ENCODE measurements at regions not wholly inside any gene's neighbourhood (a gene's known extent, or its start where the extent isn't known, plus 50 kb on each side); places are given as distances from the start of the nearest gene placed in this dataset.
"Not testable (repeated sequence)": the region's sequence is repeated elsewhere in the genome, so short reads cannot be mapped to it uniquely, and the experiment has no call there.

- not testable (repeated sequence) for DNase-seq
Measured at GRCh38 chr2:64252251-64252978, 108.2 kb upstream of the PELI1 start.

GRCh38 chr2:64253421-64253820 is 109.2 kb upstream of the PELI1 start:
- not testable (repeated sequence) for DNase-seq

- no peak for DNase-seq
Measured at GRCh38 chr2:64258566-64258965, 114.3 kb upstream of the PELI1 start.

- DNase-seq, result no peak
Measured at GRCh38 chr2:64259312-64259711, 115.1 kb upstream of the PELI1 start.

GRCh38 chr2:64260093-64260803 is 116.0 kb upstream of the PELI1 start:
- DNase-seq, result no peak

- DNase-seq, result peak; percentile 70
Measured at GRCh38 chr2:64260817-64261216, 116.6 kb upstream of the PELI1 start.

GRCh38 chr2:64262071-64262470 is 117.9 kb upstream of the PELI1 start:
- no peak for DNase-seq

GRCh38 chr2:64262816-64263215 is 118.6 kb upstream of the PELI1 start:
- DNase-seq, result no peak

- no peak for DNase-seq
Measured at GRCh38 chr2:64263315-64263714, 119.1 kb upstream of the PELI1 start.

- no peak for DNase-seq
Measured at GRCh38 chr2:64267699-64268098, 123.5 kb upstream of the PELI1 start.

GRCh38 chr2:64268330-64269048 is 124.3 kb upstream of the PELI1 start:
- DNase-seq, result no peak

GRCh38 chr2:64273524-64274398 is 129.5 kb upstream of the PELI1 start:
- DNase-seq, result peak; percentile 31

- DNase-seq, result no peak
Measured at GRCh38 chr2:64274399-64275173, 130.4 kb upstream of the PELI1 start.

GRCh38 chr2:64275174-64275466 is 130.9 kb upstream of the PELI1 start:
- DNase-seq, result no peak

GRCh38 chr2:64276417-64277095 is 132.3 kb upstream of the PELI1 start:
- no peak for DNase-seq

GRCh38 chr2:64277101-64277849 is 133.1 kb upstream of the PELI1 start:
- no peak for DNase-seq

GRCh38 chr2:64280812-64281211 is 136.6 kb upstream of the PELI1 start:
- DNase-seq, result not testable (repeated sequence)

GRCh38 chr2:64283006-64283570 is 138.9 kb upstream of the PELI1 start:
- no peak for DNase-seq

GRCh38 chr2:64283641-64284361 is 139.6 kb upstream of the PELI1 start:
- no peak for DNase-seq

GRCh38 chr2:64284751-64285150 is 140.5 kb upstream of the PELI1 start:
- no peak for DNase-seq

Data from GDM1 (cell line).